ENCODE measurements at regions not wholly inside any gene's neighbourhood (a gene's known extent, or its start where the extent isn't known, plus 50 kb on each side); places are given as distances from the start of the nearest gene placed in this dataset.
A peak's percentile ranks its signal among the peaks of the same experiment; 100 is the strongest.

DNA sequence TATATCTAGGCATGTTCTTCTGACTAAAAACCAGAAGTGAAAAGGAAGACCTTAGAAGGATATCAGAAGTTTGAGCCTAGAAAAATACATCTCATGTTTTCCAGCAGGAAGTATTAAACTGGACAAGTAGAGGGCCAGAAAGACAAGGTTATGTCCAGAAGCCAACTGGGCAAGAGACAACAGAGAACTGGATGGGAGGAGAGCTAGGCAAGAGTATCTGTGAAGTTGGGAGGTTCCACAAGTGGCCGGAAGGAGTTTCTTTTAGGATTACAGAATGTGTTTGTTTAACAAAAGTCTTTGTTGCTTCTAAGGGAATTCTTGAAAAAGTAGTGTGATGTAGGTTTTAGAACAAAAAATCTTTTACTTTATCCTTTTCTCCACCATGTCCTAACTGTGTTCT is 86.4 kb downstream of the CYP26A1 start:
- no peaks in the 10 kb centered on the region for H3K27me3 ChIP-seq (ENCODE audit: insufficient read depth)
- H3K9me3 ChIP-seq = no peaks in the 10 kb centered on the region
- no peaks in the 10 kb centered on the region for H3K9me2 ChIP-seq
- 67% methylated on average over 1 of the region's 1 CpG for WGBS (ENCODE audit: low lambda C conversion rate)
- H3K4me1 ChIP-seq (ENCODE audit: control insufficient read depth in 1 of 2, insufficient read depth in 2 of 2, low read depth in 1 of 2, low read length in 1 of 2) = no peaks in the 10 kb centered on the region
- no peak for TF ChIP-seq CHD2 (IDR thresholded peaks at IDR 0.05; ENCODE audit: low read length, partially characterized antibody)
- no peak overlapping the region for H3K9ac ChIP-seq
- no peak overlapping the region for H3K27ac ChIP-seq (ENCODE audit: low read depth in 2 of 2, low read length in 1 of 2)
- no peaks in the 10 kb centered on the region for H4K20me1 ChIP-seq (ENCODE audit: insufficient read depth)
- H3K4me3 ChIP-seq (ENCODE audit: low read depth in 2 of 2, low read length in 1 of 2) = no peak overlapping the region
- no peak overlapping the region for H3K4me2 ChIP-seq
- CTCF ChIA-PET = no interaction called here
- no peaks in the 10 kb centered on the region for H3F3A ChIP-seq (replicated peaks; ENCODE audit: insufficient read depth)
- POLR2A ChIA-PET = no interaction called here
- DNase-seq = no peak
- H3K36me3 ChIP-seq (replicated peaks in 1 of 2; ENCODE audit: control insufficient read depth in 1 of 2, insufficient read depth in 2 of 2, low read length in 1 of 2) = no peaks in the 10 kb centered on the region
- no peak overlapping the region for H2AFZ ChIP-seq (ENCODE audit: low read depth)
- no peaks in the 10 kb centered on the region for H3K79me2 ChIP-seq (ENCODE audit: insufficient read depth)

DNA sequence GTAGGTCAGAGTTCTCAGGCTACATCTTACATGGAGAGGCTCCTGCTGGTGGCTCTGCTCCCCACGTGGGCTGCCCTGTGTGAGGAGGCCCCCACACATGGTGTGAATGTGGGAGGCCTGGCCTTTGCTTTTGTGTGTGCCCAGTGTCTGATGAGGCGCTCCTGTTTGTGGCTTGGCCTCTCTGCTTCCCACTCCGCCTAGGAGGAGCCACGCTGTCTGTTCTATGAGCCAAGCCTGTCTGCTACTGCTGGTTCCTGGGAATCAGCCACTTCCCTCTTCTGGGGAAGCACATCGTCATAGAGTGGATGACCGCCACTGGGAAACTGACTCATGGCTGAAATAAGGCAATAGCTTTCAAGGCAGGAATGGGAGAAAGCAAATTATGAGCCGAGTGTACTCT is 87.1 kb downstream of the CYP26A1 start:
- DNase-seq = no peak
- TF ChIP-seq, protein P1, sequence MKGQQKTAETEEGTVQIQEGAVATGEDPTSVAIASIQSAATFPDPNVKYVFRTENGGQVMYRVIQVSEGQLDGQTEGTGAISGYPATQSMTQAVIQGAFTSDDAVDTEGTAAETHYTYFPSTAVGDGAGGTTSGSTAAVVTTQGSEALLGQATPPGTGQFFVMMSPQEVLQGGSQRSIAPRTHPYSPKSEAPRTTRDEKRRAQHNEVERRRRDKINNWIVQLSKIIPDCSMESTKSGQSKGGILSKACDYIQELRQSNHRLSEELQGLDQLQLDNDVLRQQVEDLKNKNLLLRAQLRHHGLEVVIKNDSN (IDR thresholded peaks at IDR 0.05; ENCODE audit: borderline replicate concordance, low read depth) = no peak
- TF ChIP-seq TAF1 (IDR thresholded peaks at IDR 0.05; ENCODE audit: borderline replicate concordance, low read depth, low read length) (no peak), NRF1 (IDR thresholded peaks at IDR 0.05; ENCODE audit: low read depth, low read length) (no peak), CHD2 (IDR thresholded peaks at IDR 0.05; ENCODE audit: low read length, partially characterized antibody) (no peak)
- TF ChIP-seq, protein P2, sequence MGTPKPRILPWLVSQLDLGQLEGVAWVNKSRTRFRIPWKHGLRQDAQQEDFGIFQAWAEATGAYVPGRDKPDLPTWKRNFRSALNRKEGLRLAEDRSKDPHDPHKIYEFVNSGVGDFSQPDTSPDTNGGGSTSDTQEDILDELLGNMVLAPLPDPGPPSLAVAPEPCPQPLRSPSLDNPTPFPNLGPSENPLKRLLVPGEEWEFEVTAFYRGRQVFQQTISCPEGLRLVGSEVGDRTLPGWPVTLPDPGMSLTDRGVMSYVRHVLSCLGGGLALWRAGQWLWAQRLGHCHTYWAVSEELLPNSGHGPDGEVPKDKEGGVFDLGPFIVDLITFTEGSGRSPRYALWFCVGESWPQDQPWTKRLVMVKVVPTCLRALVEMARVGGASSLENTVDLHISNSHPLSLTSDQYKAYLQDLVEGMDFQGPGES (IDR thresholded peaks at IDR 0.05; ENCODE audit: low read depth, low read length) = no peak
- TF ChIP-seq, protein P3, sequence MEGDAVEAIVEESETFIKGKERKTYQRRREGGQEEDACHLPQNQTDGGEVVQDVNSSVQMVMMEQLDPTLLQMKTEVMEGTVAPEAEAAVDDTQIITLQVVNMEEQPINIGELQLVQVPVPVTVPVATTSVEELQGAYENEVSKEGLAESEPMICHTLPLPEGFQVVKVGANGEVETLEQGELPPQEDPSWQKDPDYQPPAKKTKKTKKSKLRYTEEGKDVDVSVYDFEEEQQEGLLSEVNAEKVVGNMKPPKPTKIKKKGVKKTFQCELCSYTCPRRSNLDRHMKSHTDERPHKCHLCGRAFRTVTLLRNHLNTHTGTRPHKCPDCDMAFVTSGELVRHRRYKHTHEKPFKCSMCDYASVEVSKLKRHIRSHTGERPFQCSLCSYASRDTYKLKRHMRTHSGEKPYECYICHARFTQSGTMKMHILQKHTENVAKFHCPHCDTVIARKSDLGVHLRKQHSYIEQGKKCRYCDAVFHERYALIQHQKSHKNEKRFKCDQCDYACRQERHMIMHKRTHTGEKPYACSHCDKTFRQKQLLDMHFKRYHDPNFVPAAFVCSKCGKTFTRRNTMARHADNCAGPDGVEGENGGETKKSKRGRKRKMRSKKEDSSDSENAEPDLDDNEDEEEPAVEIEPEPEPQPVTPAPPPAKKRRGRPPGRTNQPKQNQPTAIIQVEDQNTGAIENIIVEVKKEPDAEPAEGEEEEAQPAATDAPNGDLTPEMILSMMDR (IDR thresholded peaks at IDR 0.05) = no peak
- WGBS (ENCODE audit: low lambda C conversion rate) = 11% methylated on average over 2 of the region's 7 CpGs
- no peaks in the 10 kb centered on the region for H4K20me1 ChIP-seq (ENCODE audit: insufficient read depth)
- peak overlapping the region in 1 of 2 experiments; percentile 40; a peak in 1 of 4 replicates for H3K27ac ChIP-seq (ENCODE audit: low read depth in 2 of 2, low read length in 1 of 2)
- POLR2A ChIA-PET = no interaction called here
- no peaks in the 10 kb centered on the region for H3F3A ChIP-seq (replicated peaks; ENCODE audit: insufficient read depth)
- H3K9me2 ChIP-seq = no peaks in the 10 kb centered on the region
- no peak overlapping the region for H2AFZ ChIP-seq (ENCODE audit: low read depth)
- H3K9me3 ChIP-seq = no peaks in the 10 kb centered on the region
- no peaks in the 10 kb centered on the region for H3K4me1 ChIP-seq (ENCODE audit: control insufficient read depth in 1 of 2, insufficient read depth in 2 of 2, low read depth in 1 of 2, low read length in 1 of 2)
- no peak overlapping the region for H3K4me3 ChIP-seq (ENCODE audit: low read depth in 2 of 2, low read length in 1 of 2)
- H3K79me2 ChIP-seq (ENCODE audit: insufficient read depth) = no peaks in the 10 kb centered on the region
- no peaks in the 10 kb centered on the region for H3K27me3 ChIP-seq (ENCODE audit: insufficient read depth)
- no peaks in the 10 kb centered on the region for H3K36me3 ChIP-seq (replicated peaks in 1 of 2; ENCODE audit: control insufficient read depth in 1 of 2, insufficient read depth in 2 of 2, low read length in 1 of 2)
- CTCF ChIA-PET = no interaction called here
- no peak overlapping the region for H3K4me2 ChIP-seq
- no peak overlapping the region; the same call in 1 of the 2 replicates for H3K9ac ChIP-seq

DNA sequence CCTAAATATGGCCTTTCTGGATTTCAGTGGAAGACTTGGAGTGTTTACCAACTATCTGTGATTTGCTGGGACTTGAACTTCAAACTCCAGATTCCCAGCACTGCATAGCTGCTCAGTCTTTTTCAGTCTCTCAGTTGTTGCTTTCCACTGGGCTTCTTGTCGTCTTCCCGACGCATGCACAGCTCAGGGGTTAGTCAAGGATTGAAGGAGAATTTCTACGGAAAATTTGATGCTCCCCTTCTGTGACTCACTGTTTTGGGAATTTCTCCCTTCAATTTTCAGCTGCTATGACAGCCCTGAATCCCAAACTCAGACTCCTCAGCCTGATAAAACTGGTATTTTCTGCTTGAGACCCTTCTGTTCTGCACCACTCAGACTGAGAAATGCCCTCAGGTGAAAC is 91.7 kb downstream of the CYP26A1 start:
- ChIA-PET POLR2A (no interaction called here), CTCF (interaction anchor here (1.1 kb wide), 1 partner anchor 343 kb away, joined by 3 read pairs; no protein-coding TSS in a partner anchor)
- no peak for DNase-seq
- H3K4me2 ChIP-seq = no peak overlapping the region
- H3K9me3 ChIP-seq = peaks cover 8% of the 10 kb centered on the region; the same call in 1 of the 2 replicates
- H3K4me1 ChIP-seq (ENCODE audit: control insufficient read depth in 1 of 2, insufficient read depth in 2 of 2, low read depth in 1 of 2, low read length in 1 of 2) = no peaks in the 10 kb centered on the region
- no peak overlapping the region for H3K4me3 ChIP-seq (ENCODE audit: low read depth in 2 of 2, low read length in 1 of 2)
- H3F3A ChIP-seq (replicated peaks; ENCODE audit: insufficient read depth) = no peaks in the 10 kb centered on the region
- whole genome bisulfite sequencing (ENCODE audit: low lambda C conversion rate) = 33% methylated on average over 4 of the region's 4 CpGs
- H3K79me2 ChIP-seq (ENCODE audit: insufficient read depth) = no peaks in the 10 kb centered on the region
- no peaks in the 10 kb centered on the region for H3K27me3 ChIP-seq (ENCODE audit: insufficient read depth)
- peak overlapping the region; percentile 24; the same call in 1 of the 2 replicates for H2AFZ ChIP-seq (ENCODE audit: low read depth)
- no peaks in the 10 kb centered on the region for H3K36me3 ChIP-seq (replicated peaks in 1 of 2; ENCODE audit: control insufficient read depth in 1 of 2, insufficient read depth in 2 of 2, low read length in 1 of 2)
- H3K27ac ChIP-seq (ENCODE audit: low read depth in 2 of 2, low read length in 1 of 2) = peak overlapping the region in 1 of 2 experiments; percentile 26; a peak in 1 of 4 replicates
- no peaks in the 10 kb centered on the region for H4K20me1 ChIP-seq (ENCODE audit: insufficient read depth)
- no peak overlapping the region; the same call in 1 of the 2 replicates for H3K9ac ChIP-seq
- no peaks in the 10 kb centered on the region for H3K9me2 ChIP-seq
- TF ChIP-seq POLR2AphosphoS5 (IDR thresholded peaks at IDR 0.05; ENCODE audit: low read depth, low read length) (no peak), TAF1 (IDR thresholded peaks at IDR 0.05; ENCODE audit: borderline replicate concordance, low read depth, low read length) (no peak), EP300 (IDR thresholded peaks at IDR 0.05; ENCODE audit: borderline replicate concordance in 1 of 2, low read depth in 1 of 2, low read length in 1 of 2) (no peak), ELF1 (IDR thresholded peaks at IDR 0.05) (no peak), FOSL2 (IDR thresholded peaks at IDR 0.05; ENCODE audit: borderline replicate concordance, low read depth) (no peak), EZH2phosphoT487 (IDR thresholded peaks at IDR 0.05; ENCODE audit: borderline replicate concordance, low read depth) (no peak), TEAD4 (IDR thresholded peaks at IDR 0.05; ENCODE audit: borderline replicate concordance, insufficient read depth) (no peak), NFIC (IDR thresholded peaks at IDR 0.05; ENCODE audit: borderline replicate concordance) (no peak), CHD2 (IDR thresholded peaks at IDR 0.05; ENCODE audit: low read length, partially characterized antibody) (no peak), FOXJ3 (CRISPR knock-in tag; IDR thresholded peaks at IDR 0.05) (no peak)
- TF ChIP-seq, protein P4, sequence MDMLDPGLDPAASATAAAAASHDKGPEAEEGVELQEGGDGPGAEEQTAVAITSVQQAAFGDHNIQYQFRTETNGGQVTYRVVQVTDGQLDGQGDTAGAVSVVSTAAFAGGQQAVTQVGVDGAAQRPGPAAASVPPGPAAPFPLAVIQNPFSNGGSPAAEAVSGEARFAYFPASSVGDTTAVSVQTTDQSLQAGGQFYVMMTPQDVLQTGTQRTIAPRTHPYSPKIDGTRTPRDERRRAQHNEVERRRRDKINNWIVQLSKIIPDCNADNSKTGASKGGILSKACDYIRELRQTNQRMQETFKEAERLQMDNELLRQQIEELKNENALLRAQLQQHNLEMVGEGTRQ (IDR thresholded peaks at IDR 0.05; ENCODE audit: borderline replicate concordance, low read depth, low read length) = no peak
- TF ChIP-seq, protein P5, sequence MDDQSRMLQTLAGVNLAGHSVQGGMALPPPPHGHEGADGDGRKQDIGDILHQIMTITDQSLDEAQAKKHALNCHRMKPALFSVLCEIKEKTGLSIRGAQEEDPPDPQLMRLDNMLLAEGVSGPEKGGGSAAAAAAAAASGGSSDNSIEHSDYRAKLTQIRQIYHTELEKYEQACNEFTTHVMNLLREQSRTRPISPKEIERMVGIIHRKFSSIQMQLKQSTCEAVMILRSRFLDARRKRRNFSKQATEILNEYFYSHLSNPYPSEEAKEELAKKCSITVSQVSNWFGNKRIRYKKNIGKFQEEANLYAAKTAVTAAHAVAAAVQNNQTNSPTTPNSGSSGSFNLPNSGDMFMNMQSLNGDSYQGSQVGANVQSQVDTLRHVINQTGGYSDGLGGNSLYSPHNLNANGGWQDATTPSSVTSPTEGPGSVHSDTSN (IDR thresholded peaks at IDR 0.05) = no peak
